GM12878 (cell line): ENCODE measurements at regions not wholly inside any gene's neighbourhood (a gene's known extent, or its start where the extent isn't known, plus 50 kb on each side); places are given as distances from the start of the nearest gene placed in this dataset.

Experiments
- ATAC-seq: fragments of 200-7000 bp; cut with Tn5 transposase; 3 replicates; pipeline ENCODE4 v1.9.1; 2020; ENCODE audit warnings: mild to moderate bottlenecking, moderate library complexity
- BruUV-seq: library from RNA; stranded (reverse); fragments of 400-500 nt; replicated peaks from 2 replicates; lab custom pipeline; 2021; lab: Mats Ljungman, UMichigan
- CTCF ChIA-PET: fragments of 300-600 bp; sonication (Branson Sonifier 250); formaldehyde crosslinking; extraction: SDS; loops from one replicate; lab custom pipeline; 2021; ENCODE audit warnings: inconsistent platforms; lab: Yijun Ruan, JAX
- POLR2A ChIA-PET: fragments of 350-600 bp; formaldehyde crosslinking; extraction: SDS; loops from one replicate; lab custom pipeline; 2021; ENCODE audit warnings: inconsistent platforms; lab: Charles Lee
- RAD21 ChIA-PET: fragments of 300-600 bp; sonication (Branson Sonifier 250); formaldehyde crosslinking; loops from one replicate; lab custom pipeline; 2023; ENCODE audit warnings: antibody characterized with exemption; ENCODE audit not compliant: unreplicated experiment; lab: Charles Lee
- SMC1A ChIA-PET: fragments of 300-600 bp; sonication (Branson Sonifier 250); formaldehyde crosslinking; loops from one replicate; lab custom pipeline; 2023; ENCODE audit not compliant: unreplicated experiment, uncharacterized antibody; lab: Charles Lee
- DNase-seq: peaks from one replicate; pipeline ENCODE4 v3.0.0-alpha.2; 2011; ENCODE audit warnings: low read depth, low spot score
- FAIRE-seq: peaks from 3 replicates; lab custom pipeline; 2011; peaks lifted over from hg19 to GRCh38; lab: Jason Lieb, UNC
- H2AFZ ChIP-seq: 2 replicates; pipeline ENCODE4 v1.6.0; 2011; ENCODE audit warnings: low read depth, low read length, control low read depth; ENCODE audit not compliant: control insufficient read depth
- H3K27ac ChIP-seq: 2 replicates; pipeline ENCODE4 v1.5.1; 2011; ENCODE audit warnings: control low read depth; ENCODE audit not compliant: control insufficient read depth, insufficient read depth
- H3K27me3 ChIP-seq, 2 experiments: replicated peaks in 1 of 2; 2 replicates each; pipeline versions ENCODE4 v1.6.0 to v1.6.1; 2011; ENCODE audit warnings: low read length in 1 of 2; ENCODE audit not compliant: control insufficient read depth in 2 of 2, insufficient read depth in 2 of 2
- H3K36me3 ChIP-seq, 2 experiments: 2 replicates each; pipeline ENCODE4 v1.5.1; 2011; ENCODE audit warnings: low read length in 1 of 2; ENCODE audit not compliant: control insufficient read depth in 2 of 2, insufficient read depth in 2 of 2
- H3K4me1 ChIP-seq: 2 replicates; pipeline ENCODE4 v1.6.1; 2011; ENCODE audit warnings: mild to moderate bottlenecking, low read length, moderate library complexity, mixed read lengths; ENCODE audit not compliant: control insufficient read depth, insufficient read depth
- H3K4me2 ChIP-seq: 2 replicates; pipeline ENCODE4 v1.6.0; 2011; ENCODE audit warnings: control low read depth; ENCODE audit not compliant: control insufficient read depth, insufficient read depth
- H3K4me3 ChIP-seq: fragments of 200-600 bp; sonication (generic); 2 replicates; pipeline ENCODE4 v1.5.1; 2016
- H3K79me2 ChIP-seq: 2 replicates; pipeline ENCODE4 v1.6.0; 2011; ENCODE audit warnings: low read length; ENCODE audit not compliant: control insufficient read depth, insufficient read depth
- H3K9ac ChIP-seq: 2 replicates; pipeline ENCODE4 v1.8.0; 2011; ENCODE audit warnings: low read length, control low read depth, mixed read lengths; ENCODE audit not compliant: control insufficient read depth, insufficient read depth
- H3K9me3 ChIP-seq: replicated peaks from 3 replicates; pipeline ENCODE4 v1.5.1; 2011; ENCODE audit warnings: mild to moderate bottlenecking, low read length; ENCODE audit not compliant: control insufficient read depth, insufficient read depth
- H4K20me1 ChIP-seq: 2 replicates; pipeline ENCODE4 v1.6.0; 2011; ENCODE audit not compliant: control insufficient read depth, insufficient read depth
- ATF2 ChIP-seq: IDR thresholded peaks from 2 replicates; pipeline ENCODE4 v1.6.1; 2012; ENCODE audit warnings: low read length, inconsistent platforms
- BCL11A ChIP-seq: IDR thresholded peaks from 2 replicates; pipeline ENCODE4 v1.6.1; 2011; ENCODE audit warnings: low read depth, low read length
- BCLAF1 ChIP-seq: fragments of 450-650 bp; IDR thresholded peaks from 2 replicates; pipeline ENCODE4 v1.6.1; 2017; ENCODE audit warnings: antibody characterized with exemption, mild to moderate bottlenecking, moderate library complexity
- CEBPB ChIP-seq, 2 experiments: fragments of 150-350 bp in 1 of 2; IDR thresholded peaks; 2 replicates each; pipeline ENCODE4 v1.6.1; 2012 to 2014; ENCODE audit warnings: low read depth in 2 of 2, low read length in 2 of 2, borderline replicate concordance in 1 of 2, inconsistent platforms in 1 of 2
- EGR1 ChIP-seq, 2 experiments: IDR thresholded peaks; 1 replicate in 1 of 2; 2 replicates in 1 of 2; pipeline ENCODE4 v1.6.1; 2011 to 2012; ENCODE audit warnings: low read depth in 2 of 2, low read length in 2 of 2, borderline replicate concordance in 1 of 2, mild to moderate bottlenecking in 1 of 2, moderate library complexity in 1 of 2
- EP300 ChIP-seq, 2 experiments: fragments of 150-350 bp in 1 of 2; IDR thresholded peaks; 2 replicates each; pipeline ENCODE4 v1.6.1; 2011 to 2012; ENCODE audit warnings: low read depth in 2 of 2, low read length in 2 of 2, borderline replicate concordance in 1 of 2, improper control_type of control experiment in 1 of 2, inconsistent platforms in 1 of 2; ENCODE audit not compliant: control insufficient read depth in 1 of 2
- NR2C1 ChIP-seq: fragments of 450-650 bp; IDR thresholded peaks from 2 replicates; pipeline ENCODE4 v1.6.1; 2017; ENCODE audit warnings: antibody characterized with exemption, mild to moderate bottlenecking, moderate library complexity
- NR2F1 ChIP-seq: fragments of 450-650 bp; conservative IDR thresholded peaks from 2 replicates; pipeline ENCODE4 v1.6.1; 2017; ENCODE audit warnings: mild to moderate bottlenecking
- POLR2AphosphoS2 ChIP-seq: IDR thresholded peaks from 2 replicates; pipeline ENCODE4 v1.6.1; 2011; ENCODE audit warnings: low read depth, mild to moderate bottlenecking, low read length, improper control_type of control experiment, moderate library complexity
- RAD21 ChIP-seq: IDR thresholded peaks from 2 replicates; pipeline ENCODE4 v1.6.1; 2011; ENCODE audit warnings: mild to moderate bottlenecking, low read depth, low read length, moderate library complexity; ENCODE audit not compliant: insufficient read depth
- REST ChIP-seq: IDR thresholded peaks from 2 replicates; pipeline ENCODE4 v1.6.1; 2012; ENCODE audit warnings: mild to moderate bottlenecking, low read depth, low read length
- SMAD1 ChIP-seq: fragments of 450-650 bp; IDR thresholded peaks from 2 replicates; pipeline ENCODE4 v1.6.1; 2018; ENCODE audit warnings: mild to moderate bottlenecking, low read depth; ENCODE audit not compliant: partially characterized antibody
- SUPT20H ChIP-seq: IDR thresholded peaks from 2 replicates; pipeline ENCODE4 v1.6.1; 2011; ENCODE audit warnings: low read depth, mild to moderate bottlenecking, low read length, moderate library complexity, borderline replicate concordance; ENCODE audit not compliant: control insufficient read depth
- TCF12 ChIP-seq: IDR thresholded peaks from 2 replicates; pipeline ENCODE4 v1.6.1; 2011; ENCODE audit warnings: low read depth, mild to moderate bottlenecking, low read length
- ZNF207 ChIP-seq: fragments of 450-650 bp; IDR thresholded peaks from 2 replicates; pipeline ENCODE4 v1.6.1; 2014; ENCODE audit warnings: antibody characterized with exemption, mild to moderate bottlenecking, borderline replicate concordance
- in situ Hi-C: fragments of 300-500 bp; cut with MboI; formaldehyde crosslinking; loops from 9 replicates; pipeline ENCODE4 v1.14.3; 2018; ENCODE audit warnings: mixed read lengths
- intact Hi-C: fragments of 100-400 bp; cut with micrococcal nuclease; formaldehyde crosslinking; loops from one replicate; pipeline ENCODE4 v1.14.2; 2022; ENCODE audit not compliant: unreplicated experiment

GRCh38 chr2:11995456-11995855 lies 249.0 kb downstream of the LPIN1 start:
- Histone ChIP-seq H3K4me3 (no peak overlapping the region), H3K9me3 (peaks cover 22% of the 10 kb centered on the region), H3K4me2 (no peak overlapping the region), H3K27ac (no peak overlapping the region), H3K4me1 (peaks cover 17% of the 10 kb centered on the region), H3K27me3 (no peaks in the 10 kb centered on the region), H2AFZ (no peak overlapping the region), H4K20me1 (no peaks in the 10 kb centered on the region), H3K36me3 (peaks cover 3 to 5% of the 10 kb centered on the region in 2 experiments; a peak in 3 of 4 replicates), H3K9ac (no peak overlapping the region), H3K79me2 (no peaks in the 10 kb centered on the region; the same call in 1 of the 2 replicates)
- FAIRE-seq (no peak), ATAC-seq (no peak), DNase-seq (no peak)
- POLR2A ChIA-PET: no interaction called here
- no TSS peak for BruUV-seq
- TF ChIP-seq TCF12 (no peak), NR2F1 (no peak), ZNF207 (no peak), ATF2 (no peak), BCL11A (no peak), RAD21 (no peak), CEBPB (IDR thresholded peaks at IDR 0.05; ENCODE audit: borderline replicate concordance in 1 of 2, low read depth in 2 of 2, low read length in 2 of 2) (no peak), SMAD1 (no peak), EGR1 (IDR thresholded peaks at IDR 0.05; ENCODE audit: borderline replicate concordance in 1 of 2, low read depth in 2 of 2, low read length in 2 of 2) (no peak), REST (no peak), SUPT20H (no peak), NR2C1 (no peak), POLR2AphosphoS2 (no peak), EP300 (IDR thresholded peaks at IDR 0.05; ENCODE audit: borderline replicate concordance in 1 of 2, control insufficient read depth in 1 of 2, low read depth in 2 of 2, low read length in 2 of 2) (no peak), BCLAF1 (no peak)
- intact Hi-C loops (no loop called here), in situ Hi-C loops (no loop called here)
- SMC1A ChIA-PET: interaction anchor here (2.1 kb wide), 1 partner anchor 132 kb away, joined by 4 read pairs; no protein-coding TSS in a partner anchor
- RAD21 ChIA-PET: no interaction called here
- CTCF ChIA-PET: no interaction called here
